ENCODE measurements at regions not wholly inside any gene's neighbourhood (a gene's known extent, or its start where the extent isn't known, plus 50 kb on each side); places are given as distances from the start of the nearest gene placed in this dataset.

GRCh38 chr10:61052469-61053205 lies 108.7 kb upstream of the RHOBTB1 start:
- TF ChIP-seq, protein P1, sequence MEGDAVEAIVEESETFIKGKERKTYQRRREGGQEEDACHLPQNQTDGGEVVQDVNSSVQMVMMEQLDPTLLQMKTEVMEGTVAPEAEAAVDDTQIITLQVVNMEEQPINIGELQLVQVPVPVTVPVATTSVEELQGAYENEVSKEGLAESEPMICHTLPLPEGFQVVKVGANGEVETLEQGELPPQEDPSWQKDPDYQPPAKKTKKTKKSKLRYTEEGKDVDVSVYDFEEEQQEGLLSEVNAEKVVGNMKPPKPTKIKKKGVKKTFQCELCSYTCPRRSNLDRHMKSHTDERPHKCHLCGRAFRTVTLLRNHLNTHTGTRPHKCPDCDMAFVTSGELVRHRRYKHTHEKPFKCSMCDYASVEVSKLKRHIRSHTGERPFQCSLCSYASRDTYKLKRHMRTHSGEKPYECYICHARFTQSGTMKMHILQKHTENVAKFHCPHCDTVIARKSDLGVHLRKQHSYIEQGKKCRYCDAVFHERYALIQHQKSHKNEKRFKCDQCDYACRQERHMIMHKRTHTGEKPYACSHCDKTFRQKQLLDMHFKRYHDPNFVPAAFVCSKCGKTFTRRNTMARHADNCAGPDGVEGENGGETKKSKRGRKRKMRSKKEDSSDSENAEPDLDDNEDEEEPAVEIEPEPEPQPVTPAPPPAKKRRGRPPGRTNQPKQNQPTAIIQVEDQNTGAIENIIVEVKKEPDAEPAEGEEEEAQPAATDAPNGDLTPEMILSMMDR (IDR thresholded peaks at IDR 0.05), result no peak
- H3K4me3 ChIP-seq, result no peak overlapping the region
- DNase-seq (no peak), FAIRE-seq (no peak), ATAC-seq (no peak)
- no peaks in the 10 kb centered on the region for H3K9me3 ChIP-seq
- no peaks in the 10 kb centered on the region for H3K4me1 ChIP-seq
- no peaks in the 10 kb centered on the region for H3K27me3 ChIP-seq
- H3K27ac ChIP-seq, result no peak overlapping the region
- 87 to 88% methylated on average over 2 of the region's 2 CpGs for WGBS, 2 donors
- no peaks in the 10 kb centered on the region for H3K36me3 ChIP-seq
- intact Hi-C loops (cut with DNase I), result no loop called here

- 88 to 93% methylated on average over 5 of the region's 5 CpGs for WGBS, 2 donors
- intact Hi-C loops (cut with DNase I), result no loop called here
Measured at GRCh38 chr10:61051344-61051743, 107.4 kb upstream of the RHOBTB1 start.

GRCh38 chr10:61050120-61050745 lies 106.2 kb upstream of the RHOBTB1 start:
- FAIRE-seq, result no peak
- Histone ChIP-seq H3K27ac (no peak overlapping the region), H3K27me3 (no peaks in the 10 kb centered on the region), H3K36me3 (no peaks in the 10 kb centered on the region), H3K4me3 (no peak overlapping the region), H3K9me3 (no peaks in the 10 kb centered on the region), H3K4me1 (no peaks in the 10 kb centered on the region)
- ATAC-seq, result no peak
- WGBS, 2 donors, result 86 to 93% methylated on average over 5 of the region's 5 CpGs
- intact Hi-C loops (cut with DNase I), result no loop called here
- no peak for DNase-seq
- TF ChIP-seq, protein P1 (IDR thresholded peaks at IDR 0.05), result no peak

More at GRCh38 chr10:61051344-61051743, 107.4 kb upstream of the RHOBTB1 start:
- no peak for DNase-seq
- H3K4me3 ChIP-seq, result no peak overlapping the region
- no peaks in the 10 kb centered on the region for H3K36me3 ChIP-seq
- H3K9me3 ChIP-seq, result no peaks in the 10 kb centered on the region
- no peak overlapping the region for H3K27ac ChIP-seq
- ATAC-seq, result no peak
- no peak for FAIRE-seq
- H3K4me1 ChIP-seq, result no peaks in the 10 kb centered on the region
- H3K27me3 ChIP-seq, result no peaks in the 10 kb centered on the region
- TF ChIP-seq, protein P1 (IDR thresholded peaks at IDR 0.05), result no peak

GRCh38 chr10:61049386-61049785 lies 105.4 kb upstream of the RHOBTB1 start:
- Histone ChIP-seq H3K9me3 (no peaks in the 10 kb centered on the region), H3K27me3 (no peaks in the 10 kb centered on the region), H3K36me3 (no peaks in the 10 kb centered on the region), H3K4me1 (no peaks in the 10 kb centered on the region), H3K27ac (no peak overlapping the region), H3K4me3 (no peak overlapping the region)
- intact Hi-C loops (cut with DNase I), result no loop called here
- ATAC-seq, result no peak
- peak in 1 of 6 donors; percentile 42 for DNase-seq
- FAIRE-seq, result no peak
- TF ChIP-seq, protein P1 (IDR thresholded peaks at IDR 0.05), result no peak
- WGBS, 2 donors, result 51 to 55% methylated on average over 2 of the region's 2 CpGs
